SU-DHL-6 (cell line): ENCODE measurements at regions not wholly inside any gene's neighbourhood (a gene's known extent, or its start where the extent isn't known, plus 50 kb on each side); places are given as distances from the start of the nearest gene placed in this dataset.

Experiments
- EZH2phosphoT487 ChIP-seq: fragments of 200-600 bp; sonication (generic), shearing (Covaris generic); conservative IDR thresholded peaks from 2 replicates; pipeline ENCODE4 v1.6.1; 2018; ENCODE audit warnings: mild to moderate bottlenecking, antibody characterized with exemption, low read length, moderate library complexity, mixed read lengths
- TF ChIP-seq, protein P1 (sequence below): fragments of 200-600 bp; sonication (generic); IDR thresholded peaks from one replicate; pipeline ENCODE4 v1.5.1; 2017; ENCODE audit warnings: antibody characterized with exemption, mild to moderate bottlenecking, low read length, moderate library complexity; ENCODE audit not compliant: insufficient read depth, poor library complexity, severe bottlenecking

DNA sequence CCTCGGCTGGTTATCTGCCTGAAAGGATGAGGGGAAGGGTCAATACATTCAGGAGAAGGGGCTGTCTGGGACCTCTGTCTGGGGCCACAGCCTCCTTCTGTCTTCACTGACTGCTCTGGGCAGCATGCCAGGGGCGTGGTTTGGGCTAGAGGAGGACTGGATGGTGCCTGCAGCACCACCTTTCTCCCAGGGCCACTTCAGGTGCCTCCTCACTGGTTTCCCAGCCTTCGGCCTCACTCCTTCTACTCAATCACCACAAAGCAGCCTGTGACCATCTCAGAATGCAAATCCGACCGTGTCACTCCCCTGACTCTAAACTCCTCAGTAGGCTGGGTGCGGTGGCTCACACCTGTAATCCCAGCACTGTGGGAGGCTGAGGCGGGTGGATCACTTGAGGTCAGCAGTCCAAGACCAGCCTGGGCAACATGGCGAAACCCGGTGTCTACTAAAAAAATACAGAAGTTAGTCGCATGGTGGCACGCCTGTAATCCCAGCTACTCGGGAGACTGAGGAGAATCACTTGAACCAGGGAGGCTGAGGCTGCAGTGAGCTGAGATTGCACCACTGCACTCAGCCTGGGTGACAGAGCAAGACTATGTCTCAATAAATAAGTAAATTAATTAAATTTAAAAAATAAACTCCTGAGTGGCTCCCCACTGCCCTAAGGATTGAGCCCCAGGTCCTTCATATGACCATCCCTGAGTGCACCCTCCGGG, 50.1 kb upstream of the ECE1 start:
- TF ChIP-seq, protein P1, sequence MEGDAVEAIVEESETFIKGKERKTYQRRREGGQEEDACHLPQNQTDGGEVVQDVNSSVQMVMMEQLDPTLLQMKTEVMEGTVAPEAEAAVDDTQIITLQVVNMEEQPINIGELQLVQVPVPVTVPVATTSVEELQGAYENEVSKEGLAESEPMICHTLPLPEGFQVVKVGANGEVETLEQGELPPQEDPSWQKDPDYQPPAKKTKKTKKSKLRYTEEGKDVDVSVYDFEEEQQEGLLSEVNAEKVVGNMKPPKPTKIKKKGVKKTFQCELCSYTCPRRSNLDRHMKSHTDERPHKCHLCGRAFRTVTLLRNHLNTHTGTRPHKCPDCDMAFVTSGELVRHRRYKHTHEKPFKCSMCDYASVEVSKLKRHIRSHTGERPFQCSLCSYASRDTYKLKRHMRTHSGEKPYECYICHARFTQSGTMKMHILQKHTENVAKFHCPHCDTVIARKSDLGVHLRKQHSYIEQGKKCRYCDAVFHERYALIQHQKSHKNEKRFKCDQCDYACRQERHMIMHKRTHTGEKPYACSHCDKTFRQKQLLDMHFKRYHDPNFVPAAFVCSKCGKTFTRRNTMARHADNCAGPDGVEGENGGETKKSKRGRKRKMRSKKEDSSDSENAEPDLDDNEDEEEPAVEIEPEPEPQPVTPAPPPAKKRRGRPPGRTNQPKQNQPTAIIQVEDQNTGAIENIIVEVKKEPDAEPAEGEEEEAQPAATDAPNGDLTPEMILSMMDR: no peak
- TF ChIP-seq EZH2phosphoT487: no peak
